ENCODE measurements at regions not wholly inside any gene's neighbourhood (a gene's known extent, or its start where the extent isn't known, plus 50 kb on each side); places are given as distances from the start of the nearest gene placed in this dataset.

- DNase-seq (ENCODE audit: low read depth) = no peak
These were observed 205.9 kb downstream of the IKZF2 start for GRCh38 chr2:212945526-212945925.

DNA sequence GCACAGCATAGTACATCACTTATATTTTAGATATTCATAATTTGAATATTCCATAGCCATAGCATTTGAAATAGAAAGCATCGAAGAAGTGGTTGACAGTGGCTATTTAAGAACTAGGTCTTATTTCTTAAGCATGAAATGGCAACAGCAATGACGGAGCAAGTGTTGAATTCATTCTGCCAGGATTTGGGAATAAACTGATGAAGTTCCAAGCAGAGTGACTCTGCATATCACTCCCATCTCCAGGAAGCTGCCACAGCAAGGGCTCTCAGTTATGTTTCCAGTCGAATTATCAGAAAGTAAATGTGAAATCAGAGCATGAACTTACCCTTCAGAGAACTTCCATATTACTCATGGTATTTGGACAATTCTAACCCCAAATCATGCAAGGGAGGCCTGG lies 208.1 kb downstream of the IKZF2 start:
- DNase-seq (ENCODE audit: low read depth) = no peak

- DNase-seq (ENCODE audit: low read depth) = no peak
These were observed 210.1 kb downstream of the IKZF2 start for GRCh38 chr2:212941361-212941760.

DNA sequence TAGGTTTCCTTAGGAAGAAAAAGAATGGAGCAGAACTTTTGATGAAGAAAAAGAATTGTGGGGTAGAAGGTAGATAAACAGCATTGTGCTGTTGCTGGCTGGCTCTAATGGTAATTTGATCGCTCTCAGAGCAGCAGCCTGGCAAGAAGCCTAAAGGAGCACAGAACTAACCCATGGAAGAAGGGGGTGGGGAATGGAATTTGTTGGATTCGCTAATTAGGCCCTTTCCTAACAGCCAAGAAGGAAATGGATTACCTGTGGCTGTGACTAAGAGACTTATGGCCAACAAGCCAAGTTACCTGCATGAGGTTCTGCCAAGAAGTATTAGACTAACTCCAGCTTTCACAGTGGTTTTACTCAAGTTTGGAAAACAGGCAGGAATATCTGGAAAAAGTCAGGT lies 210.6 kb downstream of the IKZF2 start:
- DNase-seq (ENCODE audit: low read depth) = no peak

DNA sequence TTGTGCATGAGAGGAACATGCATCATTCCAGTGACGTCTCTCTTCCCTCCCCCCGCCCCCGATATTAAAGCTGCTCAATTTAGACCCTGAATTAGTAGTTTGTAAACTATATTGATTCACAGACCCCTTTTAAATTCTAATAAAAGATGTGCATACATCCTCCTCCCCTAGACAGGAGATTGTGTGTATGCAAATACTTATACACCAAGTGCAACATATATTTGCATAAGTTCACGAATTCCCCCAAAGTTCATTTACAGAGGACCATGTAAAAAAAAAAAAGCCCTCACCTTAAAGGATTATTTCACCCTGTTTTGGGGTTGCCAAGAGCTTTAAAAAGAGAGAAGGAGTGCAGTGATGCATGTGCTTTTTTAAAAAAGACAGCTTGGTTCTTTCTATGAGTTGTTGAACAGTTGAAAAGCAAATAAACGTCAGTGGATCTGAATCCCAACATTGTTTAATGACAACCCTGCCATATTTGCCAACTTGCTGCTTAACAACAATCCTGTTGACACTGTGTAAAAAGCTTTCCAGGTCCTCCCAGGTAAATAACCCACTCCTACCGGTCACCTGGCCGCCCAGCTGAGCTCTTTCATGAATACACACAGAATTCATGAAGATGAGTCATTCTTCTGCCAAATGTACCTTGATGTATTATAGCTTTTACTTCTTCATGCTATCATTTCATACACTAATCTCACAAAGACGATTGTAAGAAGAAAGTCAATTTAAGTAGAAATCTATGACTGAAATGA lies 211.5 kb downstream of the IKZF2 start:
- DNase-seq (ENCODE audit: low read depth) = no peak

DNA sequence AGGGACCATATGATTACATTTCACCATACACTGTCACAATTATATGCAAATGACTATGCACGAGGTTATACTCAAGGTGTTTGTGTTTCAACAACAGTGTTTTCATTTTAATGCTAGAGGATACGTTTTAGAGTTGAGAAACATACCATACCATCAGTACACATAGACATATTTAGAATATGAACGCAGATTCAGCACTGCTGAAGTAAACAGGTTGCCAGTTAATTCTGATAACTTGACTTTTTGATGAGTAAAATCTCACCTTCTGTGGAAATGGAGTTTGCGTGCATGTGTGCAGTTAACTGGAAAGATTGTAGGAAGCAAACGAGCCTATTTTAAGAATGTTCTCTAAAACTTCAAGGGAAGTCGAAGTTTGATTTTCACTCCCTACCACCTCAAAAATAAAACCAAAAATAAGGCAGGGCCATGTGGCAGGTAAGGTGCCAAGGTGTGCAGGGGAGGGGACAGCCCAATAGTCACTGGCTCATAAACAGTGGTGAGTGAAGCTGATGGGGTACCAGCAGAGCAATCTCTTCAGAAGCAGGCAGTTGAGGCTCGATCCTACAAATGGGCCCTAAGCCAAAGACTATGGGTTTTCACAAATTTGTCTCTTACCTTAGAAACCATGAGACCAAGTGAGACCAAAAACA lies 213.1 kb downstream of the IKZF2 start:
- no peak for DNase-seq (ENCODE audit: low read depth)

GRCh38 chr2:212936572-212936971 lies 214.8 kb downstream of the IKZF2 start:
- no peak for DNase-seq (ENCODE audit: low read depth)

- DNase-seq (ENCODE audit: low read depth) = no peak
These were observed 215.7 kb downstream of the IKZF2 start for GRCh38 chr2:212935752-212936151.

GRCh38 chr2:212931271-212931670 lies 220.1 kb downstream of the IKZF2 start:
- no peak for DNase-seq (ENCODE audit: low read depth)

GRCh38 chr2:212930556-212931260 lies 220.7 kb downstream of the IKZF2 start:
- DNase-seq (ENCODE audit: low read depth) = no peak

- DNase-seq (ENCODE audit: low read depth) = no peak
These were observed 221.4 kb downstream of the IKZF2 start for GRCh38 chr2:212929971-212930370.

DNA sequence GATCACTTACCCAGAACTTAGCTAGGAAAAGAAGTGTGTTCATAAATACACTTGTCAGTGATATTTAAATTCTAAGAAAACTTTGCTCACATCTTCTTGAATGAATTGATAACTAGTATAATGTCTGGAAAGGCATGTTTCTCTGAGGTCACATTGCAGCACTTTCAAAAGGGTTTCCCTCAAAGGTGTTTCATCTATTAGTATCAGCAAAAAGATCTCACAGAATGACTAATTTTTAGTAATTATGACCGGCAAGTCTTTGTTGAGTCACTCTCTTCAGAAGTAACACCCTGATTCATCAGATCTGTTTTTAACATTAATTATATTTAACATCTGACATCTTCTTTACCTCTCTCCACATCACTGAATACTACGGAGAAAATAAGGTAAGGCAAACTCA lies 222.3 kb downstream of the IKZF2 start:
- no peak for DNase-seq (ENCODE audit: low read depth)

DNA sequence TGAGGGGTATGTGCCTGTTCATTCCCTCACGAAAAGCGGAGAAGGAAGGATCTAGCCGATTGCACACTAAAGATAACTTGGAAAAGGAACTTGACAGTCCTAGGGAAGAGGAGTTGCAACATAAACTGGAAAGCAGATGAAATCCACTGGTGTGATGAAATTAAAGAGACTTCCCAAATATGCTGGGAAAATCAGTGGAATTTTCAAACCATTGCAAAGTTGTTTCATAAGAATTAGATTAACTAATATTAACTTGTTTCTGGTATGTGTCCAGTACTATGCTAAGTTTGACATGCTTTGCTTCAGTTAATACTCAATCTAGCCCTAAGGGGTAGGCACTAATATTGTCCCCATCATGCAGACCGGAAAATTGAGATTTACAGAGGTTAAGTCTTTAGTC lies 222.7 kb downstream of the IKZF2 start:
- DNase-seq (ENCODE audit: low read depth) = no peak

- no peak for DNase-seq (ENCODE audit: low read depth)
These were observed 224.5 kb downstream of the IKZF2 start for GRCh38 chr2:212926940-212927339.

GRCh38 chr2:212923393-212923792 lies 228.0 kb downstream of the IKZF2 start:
- DNase-seq (ENCODE audit: low read depth) = no peak

DNA sequence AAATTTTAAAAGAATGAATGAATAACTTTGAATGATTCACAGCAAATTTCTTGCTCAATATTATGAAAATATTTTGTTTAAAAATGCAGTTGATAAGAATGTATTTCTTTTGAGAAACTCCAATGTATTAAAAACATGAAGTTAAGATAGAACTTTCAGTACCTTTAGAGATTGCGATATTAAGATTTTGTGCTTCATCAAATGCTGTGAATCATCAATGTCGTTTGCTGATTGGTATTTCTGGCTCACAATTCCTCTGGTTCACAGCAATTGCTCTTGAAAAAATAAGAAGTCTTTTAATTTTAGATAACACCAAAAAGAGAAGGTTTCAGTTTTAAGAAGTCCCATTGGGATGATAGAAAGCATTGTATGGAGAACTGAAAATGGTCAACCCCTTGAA lies 228.7 kb downstream of the IKZF2 start:
- DNase-seq (ENCODE audit: low read depth) = no peak

DNA sequence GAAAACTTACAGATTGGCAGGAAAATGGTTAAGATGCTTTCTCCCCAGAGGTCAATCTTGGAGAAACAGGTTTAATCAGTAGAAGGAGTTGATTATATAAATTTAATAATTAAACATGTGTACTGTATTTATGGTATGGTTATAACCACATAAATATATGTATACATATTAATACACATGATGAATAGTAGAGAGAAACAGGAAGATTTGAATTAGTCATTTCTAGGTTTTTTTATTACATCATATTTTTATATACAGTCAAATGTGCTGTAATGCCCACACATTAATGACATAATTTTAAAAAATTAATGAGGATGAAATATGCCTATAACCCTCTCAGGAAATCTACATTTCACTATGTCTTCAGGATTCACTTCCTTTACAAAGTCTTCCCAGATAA lies 229.7 kb downstream of the IKZF2 start:
- DNase-seq (ENCODE audit: low read depth) = no peak

- DNase-seq (ENCODE audit: low read depth) = no peak
These were observed 230.4 kb downstream of the IKZF2 start for GRCh38 chr2:212921061-212921460.

- DNase-seq (ENCODE audit: low read depth) = no peak
These were observed 232.2 kb downstream of the IKZF2 start for GRCh38 chr2:212919238-212919637.

DNA sequence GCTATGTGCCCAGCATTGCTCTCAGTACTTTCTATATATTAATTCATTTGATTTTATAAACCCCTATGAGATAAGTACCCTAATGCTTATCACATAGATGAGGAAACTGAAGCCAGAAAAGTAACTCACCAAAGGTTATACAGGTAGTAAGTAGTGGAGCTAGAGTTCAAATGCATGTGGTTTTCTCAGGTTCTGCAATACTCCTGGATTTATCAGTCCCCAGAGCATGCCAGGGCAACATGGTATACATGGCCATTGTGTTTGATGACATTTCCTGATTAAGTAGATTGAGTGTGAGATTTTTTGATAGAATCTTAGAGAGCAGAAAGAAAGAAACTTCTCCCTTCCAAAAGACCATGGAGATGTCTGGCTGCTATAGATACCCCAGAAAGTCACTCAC lies 233.1 kb downstream of the IKZF2 start:
- no peak for DNase-seq (ENCODE audit: low read depth)

GRCh38 chr2:212915121-212915782 lies 236.2 kb downstream of the IKZF2 start:
- DNase-seq (ENCODE audit: low read depth) = no peak

DNA sequence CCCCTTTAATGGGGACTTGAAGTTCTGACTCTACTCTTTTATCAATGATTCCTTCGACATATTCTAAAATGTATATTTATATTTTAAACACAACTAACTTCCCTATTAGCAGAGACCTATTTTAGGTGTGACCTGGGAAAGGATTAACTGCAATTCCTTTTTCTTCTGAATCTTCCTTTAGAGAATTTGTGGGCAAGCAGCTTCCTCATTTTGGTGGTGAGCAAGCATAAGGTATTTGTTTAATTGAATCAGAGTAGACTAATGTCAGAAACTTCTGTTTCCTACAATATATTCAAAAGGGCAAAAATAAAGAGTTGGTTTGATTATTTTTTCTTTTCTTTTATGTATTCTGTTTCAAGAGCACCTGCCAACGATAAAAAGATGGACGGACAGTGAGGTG lies 237.0 kb downstream of the IKZF2 start:
- DNase-seq (ENCODE audit: low read depth) = no peak
